ENCODE measurements at regions not wholly inside any gene's neighbourhood (a gene's known extent, or its start where the extent isn't known, plus 50 kb on each side); places are given as distances from the start of the nearest gene placed in this dataset.
A peak's percentile ranks its signal among the peaks of the same experiment; 100 is the strongest.

DNA sequence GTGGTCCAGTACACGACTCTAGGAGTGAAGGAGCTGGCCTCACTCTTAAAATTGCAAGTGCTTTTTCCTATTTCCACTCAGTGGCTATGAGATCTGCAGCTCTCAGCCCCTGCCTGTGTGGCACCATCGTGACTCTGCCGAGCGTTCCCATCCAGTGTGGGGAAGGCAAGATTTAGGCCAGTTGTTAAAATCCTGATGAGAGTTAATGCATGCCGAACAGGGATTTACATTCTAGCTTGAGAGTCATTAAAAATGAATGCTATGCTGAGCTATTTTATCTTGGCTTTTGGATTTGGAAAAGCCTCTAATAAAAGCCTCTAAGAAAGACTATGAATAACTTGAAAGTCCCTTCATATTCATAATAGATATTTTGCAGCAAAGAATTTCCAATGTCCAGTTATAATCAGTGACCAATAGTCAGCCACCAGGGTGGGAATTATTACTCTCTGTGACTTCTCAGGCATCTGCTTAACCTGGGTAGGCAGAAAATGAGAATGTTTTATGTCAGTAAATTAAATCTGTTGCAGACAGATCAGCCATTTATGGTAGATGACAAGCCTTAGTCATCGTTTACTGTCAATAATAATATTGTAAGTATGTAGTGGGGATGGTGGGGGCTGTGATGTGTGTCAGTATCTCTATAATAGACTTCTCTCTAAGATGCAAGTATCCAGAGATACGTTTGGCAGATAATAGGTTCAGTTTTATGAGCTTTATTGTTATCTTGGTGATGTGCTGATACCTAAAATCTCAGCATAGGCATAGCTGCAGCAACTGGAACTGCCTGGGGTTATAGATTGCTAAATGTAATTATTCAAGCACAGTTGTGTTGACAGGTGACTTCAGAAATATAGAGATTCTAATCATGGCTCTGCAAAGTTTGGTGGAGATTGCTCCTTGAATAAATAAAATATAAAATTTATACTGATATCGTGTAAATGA lies 207.8 kb downstream of the SOCS6 start:
- DNase-seq (ENCODE audit: extremely low read depth in 1 of 11, low read depth in 9 of 11, low spot score in 4 of 11), result no peak

GRCh38 chr18:70494524-70494923 lies 205.7 kb downstream of the SOCS6 start:
- no peak for DNase-seq (ENCODE audit: extremely low read depth in 1 of 11, low read depth in 9 of 11, low spot score in 4 of 11)

DNA sequence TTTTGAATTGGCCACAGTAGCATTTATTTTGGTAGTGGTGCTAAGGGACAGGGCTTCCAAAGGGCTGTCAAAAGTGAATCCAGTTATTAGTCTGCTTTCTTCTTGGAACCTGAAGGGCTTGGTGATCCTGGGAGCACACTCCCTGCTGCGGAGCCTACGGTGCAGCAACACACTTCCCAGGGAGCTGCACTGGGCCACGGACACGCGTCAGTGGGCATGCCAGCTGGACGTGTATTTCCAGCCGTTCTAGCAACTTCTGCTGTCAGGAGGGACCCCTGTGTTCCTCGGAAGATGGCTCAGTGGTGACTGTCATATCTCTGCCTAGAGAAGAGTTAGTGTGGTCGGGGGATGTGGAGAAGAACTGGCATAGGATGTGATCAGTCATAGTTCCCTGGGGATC lies 204.6 kb downstream of the SOCS6 start:
- no peak for DNase-seq (ENCODE audit: extremely low read depth in 1 of 11, low read depth in 9 of 11, low spot score in 4 of 11)

GRCh38 chr18:70491734-70492348 lies 203.0 kb downstream of the SOCS6 start:
- peak in 7 of 11 donors; percentile 4 to 32 (median 12) for DNase-seq (ENCODE audit: extremely low read depth in 1 of 11, low read depth in 9 of 11, low spot score in 4 of 11)

GRCh38 chr18:70489986-70490933 lies 201.4 kb downstream of the SOCS6 start:
- peak in 10 of 11 donors; percentile 24 to 67 (median 42) for DNase-seq (ENCODE audit: extremely low read depth in 1 of 11, low read depth in 9 of 11, low spot score in 4 of 11)

DNA sequence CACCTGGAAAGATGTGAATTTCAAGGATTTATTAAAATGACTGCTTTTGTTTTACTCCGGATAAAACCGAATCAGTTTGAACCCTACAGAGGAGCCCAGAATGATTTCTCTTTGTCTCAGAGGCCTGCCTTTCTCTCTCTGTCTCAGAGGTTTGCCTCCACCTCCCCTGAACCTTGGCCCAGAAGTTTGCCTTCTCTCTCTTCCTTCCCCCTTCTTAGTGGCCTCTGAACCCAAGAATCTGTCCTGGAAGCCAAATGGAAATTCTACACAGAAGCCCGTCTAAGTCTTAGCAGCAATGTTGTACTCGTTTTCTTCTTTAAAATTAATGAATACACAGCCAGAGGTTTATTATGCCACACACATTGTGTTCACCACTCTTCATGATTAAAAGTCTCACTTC lies 200.7 kb downstream of the SOCS6 start:
- DNase-seq (ENCODE audit: extremely low read depth in 1 of 11, low read depth in 9 of 11, low spot score in 4 of 11), result no peak

DNA sequence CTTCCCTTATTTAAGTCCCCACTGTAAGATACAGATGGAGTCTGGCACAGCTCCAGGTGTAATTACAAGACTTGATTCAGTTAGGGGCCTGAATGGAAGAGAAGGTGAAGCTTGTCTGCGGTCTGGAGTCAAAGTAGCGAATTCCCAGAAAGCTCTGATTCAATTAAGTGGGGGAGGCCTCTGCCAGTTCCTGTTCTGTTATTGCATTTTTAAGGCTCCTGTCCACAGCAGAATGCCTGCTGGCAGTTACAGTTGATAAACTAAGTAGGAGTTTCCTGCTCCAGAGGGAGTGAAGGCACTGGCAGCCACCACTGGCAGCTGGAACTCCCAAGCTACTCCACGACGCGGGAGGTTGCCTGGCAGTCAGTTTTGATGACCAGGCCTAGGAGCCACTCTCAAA lies 181.1 kb downstream of the SOCS6 start:
- DNase-seq (ENCODE audit: extremely low read depth in 1 of 11, low read depth in 9 of 11, low spot score in 4 of 11), result peak in 6 of 11 donors; percentile 11 to 35 (median 18)

DNA sequence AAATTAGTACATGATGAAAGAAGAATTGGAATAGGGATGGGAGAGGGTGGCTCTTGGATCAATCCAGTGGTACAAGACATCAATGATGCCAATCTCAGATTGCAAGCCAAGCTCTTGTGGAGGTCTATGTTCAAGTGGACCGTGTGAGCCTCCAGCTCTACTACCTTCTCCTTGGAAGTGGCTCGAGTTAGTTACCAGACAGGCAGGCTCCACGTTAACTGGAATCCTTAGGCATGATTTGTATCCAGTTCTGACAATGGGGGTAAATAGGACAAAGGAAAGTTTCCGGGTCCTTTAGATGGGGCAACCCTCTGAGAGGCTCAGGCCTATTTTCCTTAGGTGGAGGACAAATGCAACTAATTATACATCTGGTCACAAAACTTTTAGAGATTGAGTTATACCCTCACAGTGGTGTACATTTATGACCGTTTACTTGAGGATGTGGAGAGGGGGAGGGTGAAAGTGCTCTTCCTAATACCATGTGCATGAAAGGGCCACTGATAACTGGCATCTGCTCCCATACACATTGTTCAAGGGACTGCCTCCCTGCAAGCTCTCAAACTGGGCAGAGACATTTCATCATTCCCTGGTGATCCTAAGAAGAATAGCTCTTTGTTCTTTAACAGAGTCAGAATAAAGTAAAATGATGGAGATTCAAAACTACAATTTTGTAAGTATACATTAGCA lies 180.2 kb downstream of the SOCS6 start:
- no peak for DNase-seq (ENCODE audit: extremely low read depth in 1 of 11, low read depth in 9 of 11, low spot score in 4 of 11)

DNA sequence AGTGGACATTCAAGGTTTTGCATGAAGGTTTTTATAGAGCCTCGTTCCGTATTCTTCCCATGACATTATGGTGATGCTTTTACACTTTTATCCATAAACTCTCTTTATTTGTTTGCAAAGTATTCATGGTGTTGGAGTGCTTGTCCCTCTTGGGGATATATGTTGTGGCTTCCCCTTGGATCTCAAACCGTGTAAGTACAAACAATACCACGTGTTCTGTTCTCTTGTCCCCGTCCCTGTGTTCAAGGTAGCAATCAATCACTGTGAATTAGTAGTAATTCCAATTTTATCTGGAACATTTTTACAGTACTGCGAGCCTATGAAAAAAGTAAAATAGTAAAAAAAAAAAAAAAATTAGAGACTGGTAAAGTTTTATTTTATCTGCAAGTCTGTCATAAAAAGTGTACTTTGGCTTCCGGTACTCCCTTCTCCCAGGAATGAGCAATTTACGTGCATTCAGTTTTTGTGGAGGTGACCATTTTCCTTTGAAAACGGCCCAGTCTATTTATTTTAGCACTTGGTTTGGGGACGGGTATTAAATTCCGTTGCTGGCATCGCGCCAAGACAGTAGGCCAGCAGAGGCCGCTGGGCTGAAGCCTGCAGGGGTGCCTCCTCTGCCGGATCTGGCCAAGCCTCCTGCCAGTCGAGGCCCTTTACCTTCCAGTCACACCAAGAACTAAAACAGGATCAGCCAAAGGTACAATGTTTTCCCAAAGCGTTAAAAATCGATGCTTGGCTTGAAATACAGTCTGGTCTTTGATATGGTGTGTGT lies 175.7 kb downstream of the SOCS6 start:
- peak; percentile 53 to 82 (median 67) for DNase-seq (ENCODE audit: extremely low read depth in 1 of 11, low read depth in 9 of 11, low spot score in 4 of 11)

DNA sequence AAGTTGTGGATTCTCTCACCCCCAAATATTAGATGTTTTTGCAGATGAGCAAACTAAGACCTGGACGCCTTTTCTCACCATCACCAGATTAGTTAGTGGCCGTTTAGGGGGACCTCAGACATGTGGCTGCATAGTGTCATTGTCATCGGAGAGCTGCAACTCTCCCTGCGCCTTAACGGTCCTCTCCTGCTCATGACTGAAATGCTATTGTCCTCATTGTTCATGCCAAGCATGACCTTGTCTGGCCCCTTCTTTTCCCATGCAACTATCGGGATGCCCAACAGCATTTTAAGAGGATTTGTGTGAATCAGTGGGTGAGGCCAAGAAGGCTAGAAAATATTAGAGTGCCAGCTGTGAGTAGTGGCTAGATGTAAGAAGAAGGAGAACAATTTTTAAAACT lies 174.2 kb downstream of the SOCS6 start:
- DNase-seq (ENCODE audit: extremely low read depth in 1 of 11, low read depth in 9 of 11, low spot score in 4 of 11), result no peak

GRCh38 chr18:70462078-70462439 lies 173.2 kb downstream of the SOCS6 start:
- DNase-seq (ENCODE audit: extremely low read depth in 1 of 11, low read depth in 9 of 11, low spot score in 4 of 11), result no peak

DNA sequence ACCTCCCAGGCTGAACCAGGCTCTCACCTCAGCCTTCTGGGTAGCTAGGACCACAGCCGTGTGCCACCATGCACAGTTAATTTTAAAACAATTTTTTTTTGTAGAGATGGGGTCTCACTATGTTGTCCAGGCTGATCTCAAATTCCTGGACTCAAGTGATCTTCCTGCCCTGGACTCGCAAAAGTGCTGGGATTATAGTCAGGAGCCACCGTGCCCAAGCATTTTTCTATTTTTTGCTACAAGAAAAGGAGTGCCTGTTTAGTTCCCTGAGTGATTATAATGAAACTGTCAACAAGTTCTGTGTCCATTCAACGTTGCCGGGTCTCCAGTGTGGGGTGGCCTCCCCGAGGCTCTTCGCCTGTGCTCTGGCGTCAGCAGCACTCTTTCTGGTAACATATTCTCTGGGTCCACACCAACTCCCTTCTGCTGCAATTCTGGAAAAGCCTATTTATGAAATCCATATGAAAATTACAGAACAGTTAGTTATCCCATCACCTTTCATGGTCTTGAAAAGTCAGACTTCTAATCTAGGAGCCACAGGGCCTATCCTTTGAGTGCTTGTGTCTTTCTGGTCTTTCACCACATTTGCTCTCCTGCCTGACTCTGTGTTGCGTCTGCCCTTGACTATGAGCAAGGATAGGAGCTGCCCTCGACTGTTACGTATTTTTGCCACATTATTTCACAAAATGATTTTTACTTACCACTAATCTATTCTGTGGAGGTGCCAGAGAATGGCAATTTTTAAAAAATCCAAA lies 172.7 kb downstream of the SOCS6 start:
- DNase-seq (ENCODE audit: extremely low read depth in 1 of 11, low read depth in 9 of 11, low spot score in 4 of 11), result no peak

DNA sequence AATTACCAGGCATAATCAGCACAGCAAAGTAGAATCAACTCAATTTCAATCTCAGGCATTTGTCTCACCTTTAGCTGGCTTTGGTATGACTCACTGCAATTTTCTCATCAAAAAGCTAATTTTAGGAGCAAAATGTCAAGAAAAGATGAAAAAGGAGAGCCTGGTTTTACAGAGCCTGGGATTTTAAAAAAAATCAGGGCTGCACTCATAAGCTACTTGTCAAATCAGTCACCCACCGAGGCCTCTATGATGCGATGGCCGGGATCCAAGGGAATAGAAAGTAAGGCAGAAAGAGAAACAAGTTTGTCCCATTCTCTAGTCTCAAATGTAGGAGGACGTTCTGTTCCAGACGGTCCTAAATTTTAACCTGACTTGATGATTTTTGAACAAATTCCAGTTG lies 170.9 kb downstream of the SOCS6 start:
- no peak for DNase-seq (ENCODE audit: extremely low read depth in 1 of 11, low read depth in 9 of 11, low spot score in 4 of 11)

DNA sequence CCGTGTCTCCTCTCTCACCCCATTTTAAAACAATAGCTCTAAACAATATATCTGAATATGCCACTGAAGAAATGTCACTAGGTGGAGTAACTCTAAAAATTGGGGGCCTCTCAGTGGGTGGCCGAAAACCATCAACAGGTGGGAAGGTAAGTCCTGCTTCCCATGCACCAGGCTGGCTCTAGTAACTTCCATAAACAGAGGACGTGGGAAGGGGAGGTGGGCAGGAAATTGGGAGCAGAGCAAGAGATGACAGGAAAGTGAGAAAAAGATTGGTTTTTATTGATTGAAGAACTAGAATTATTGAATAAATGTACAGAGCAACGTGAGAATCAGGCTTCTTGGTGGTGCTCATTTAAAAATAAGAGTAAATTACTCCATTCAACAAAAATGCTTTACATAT lies 170.4 kb downstream of the SOCS6 start:
- no peak for DNase-seq (ENCODE audit: extremely low read depth in 1 of 11, low read depth in 9 of 11, low spot score in 4 of 11)

DNA sequence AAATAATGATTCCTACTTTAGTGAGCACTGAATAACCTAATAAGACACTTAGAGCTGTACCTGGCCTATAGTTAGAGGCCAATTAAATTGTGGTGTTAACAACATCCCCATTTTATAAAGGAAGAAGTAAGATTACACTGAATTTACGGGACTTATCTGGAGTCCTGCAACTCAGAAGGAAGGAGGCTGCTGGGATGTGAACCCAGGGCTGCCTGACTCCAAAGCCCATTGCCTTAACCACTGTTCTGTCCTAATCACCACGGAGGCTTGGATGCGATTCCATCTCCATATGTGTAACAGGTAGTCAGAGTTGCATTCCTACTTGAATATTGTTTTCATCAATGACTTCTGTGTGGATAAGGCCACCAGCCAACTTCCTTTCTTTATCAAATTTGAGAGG lies 168.9 kb downstream of the SOCS6 start:
- no peak for DNase-seq (ENCODE audit: extremely low read depth in 1 of 11, low read depth in 9 of 11, low spot score in 4 of 11)

DNA sequence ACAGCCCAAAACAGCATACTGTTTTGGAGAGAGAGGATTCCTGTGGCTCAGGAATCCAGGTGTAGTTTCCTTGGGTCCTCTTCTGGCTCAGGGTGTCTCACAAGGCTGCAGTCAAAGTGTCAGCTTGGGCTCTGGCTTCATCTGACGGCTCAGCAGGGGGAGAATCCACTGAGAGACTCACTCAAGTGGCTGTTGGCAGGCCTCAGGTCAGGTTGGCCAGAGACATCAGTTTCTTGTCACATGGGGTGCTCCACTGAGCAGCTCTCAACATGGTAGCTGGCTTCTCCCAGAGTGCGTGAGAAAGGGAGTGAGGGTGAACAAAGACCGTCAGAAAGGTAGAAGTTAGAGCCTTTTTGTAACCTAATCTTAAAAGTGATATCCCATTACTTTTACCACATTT lies 168.4 kb downstream of the SOCS6 start:
- no peak for DNase-seq (ENCODE audit: extremely low read depth in 1 of 11, low read depth in 9 of 11, low spot score in 4 of 11)

- DNase-seq (ENCODE audit: extremely low read depth in 1 of 11, low read depth in 9 of 11, low spot score in 4 of 11), result no peak
Observed at GRCh38 chr18:70456376-70456775, 167.5 kb downstream of the SOCS6 start.

DNA sequence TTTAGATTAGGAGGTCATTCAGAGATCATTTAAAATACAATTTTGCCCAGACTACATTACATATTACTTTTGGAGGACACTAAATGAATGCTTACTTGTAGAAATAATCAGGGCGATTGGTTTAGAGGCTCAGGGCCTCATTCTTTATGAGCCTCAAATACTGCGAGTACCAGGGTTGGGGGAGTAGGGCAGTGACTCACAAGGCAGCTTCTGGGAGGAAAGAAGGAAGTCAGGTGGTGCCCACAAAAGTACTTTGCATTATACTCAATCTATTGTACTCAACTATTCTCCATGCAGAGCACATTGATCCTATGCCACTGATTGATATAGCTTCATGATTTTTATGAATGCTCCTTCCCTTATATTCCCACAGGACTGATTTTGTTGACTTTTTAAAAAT lies 166.9 kb downstream of the SOCS6 start:
- DNase-seq (ENCODE audit: extremely low read depth in 1 of 11, low read depth in 9 of 11, low spot score in 4 of 11), result no peak
